Psoas muscle (tissue), 7 donors: ENCODE measurements at regions not wholly inside any gene's neighbourhood (a gene's known extent, or its start where the extent isn't known, plus 50 kb on each side); places are given as distances from the start of the nearest gene placed in this dataset.

Source experiments
- ATAC-seq, 4 donors: fragments of 200-7000 bp; cut with Tn5 transposase; one replicate each; pipeline ENCODE4 v1.9.1; 2020; ENCODE audit warnings: moderate library complexity in 3 of 4, mild to moderate bottlenecking in 2 of 4
- DNase-seq, 2 donors: peaks; one replicate each; pipeline ENCODE4 v3.0.0-alpha.2; 2020
- H3K27ac ChIP-seq: fragments of 200-600 bp; one replicate; pipeline ENCODE4 v1.8.0; 2022
- H3K27me3 ChIP-seq, 3 donors: fragments of 200-600 bp in 1 of 3; one replicate each; pipeline versions ENCODE4 v1.6.1 to v1.8.0; 2013 to 2022; ENCODE audit warnings: low read length in 2 of 3, mild to moderate bottlenecking in 2 of 3, moderate library complexity in 1 of 3; ENCODE audit not compliant: insufficient read depth in 3 of 3
- H3K36me3 ChIP-seq, 2 donors: fragments of 200-600 bp in 1 of 2; one replicate each; pipeline versions ENCODE4 v1.6.1 to v1.8.0; 2013 to 2022; ENCODE audit warnings: low read depth in 1 of 2, mild to moderate bottlenecking in 1 of 2, moderate library complexity in 1 of 2; ENCODE audit not compliant: insufficient read depth in 1 of 2
- H3K4me1 ChIP-seq: fragments of 200-600 bp; one replicate; pipeline ENCODE4 v1.8.0; 2022
- H3K4me3 ChIP-seq: fragments of 200-600 bp; one replicate; pipeline ENCODE4 v1.8.0; 2022; ENCODE audit warnings: mild to moderate bottlenecking
- H3K9me3 ChIP-seq: fragments of 200-600 bp; one replicate; pipeline ENCODE4 v1.8.0; 2022
- WGBS, 3 donors: extraction: QIAGEN DNeasy Blood & Tissue Kit; methylation state at CpG; one replicate each; pipeline versions ENCODE4 v1.1.6 to v1.1.7; 2013; 5-methylcytosine and 5-hydroxymethylcytosine counted together
- intact Hi-C, 2 donors: fragments of 100-400 bp; cut with DNase I; formaldehyde crosslinking; loops; one replicate each; pipeline versions ENCODE4 v1.11.0 to v1.14.2; 2022
- TF ChIP-seq, protein P1 (sequence below): fragments of 200-600 bp; IDR thresholded peaks from one replicate; pipeline ENCODE4 v1.8.0; 2022; ENCODE audit warnings: antibody characterized with exemption
- donor health status: healthy with polysubstance abuse.
- donor health status: DM: no; HTN: no; CAD: no; lungs with moderate emphysema.
- donor health status: Bipolar disorder and iron deficiency.
- donor health status: healthy.
- donor health status: DM: yes; HTN: yes; CAD: no.
- donor health status: DM: no; HTN: no; CAD: no.
- donor health status: DM: yes; HTN: yes; CAD: no.

DNA sequence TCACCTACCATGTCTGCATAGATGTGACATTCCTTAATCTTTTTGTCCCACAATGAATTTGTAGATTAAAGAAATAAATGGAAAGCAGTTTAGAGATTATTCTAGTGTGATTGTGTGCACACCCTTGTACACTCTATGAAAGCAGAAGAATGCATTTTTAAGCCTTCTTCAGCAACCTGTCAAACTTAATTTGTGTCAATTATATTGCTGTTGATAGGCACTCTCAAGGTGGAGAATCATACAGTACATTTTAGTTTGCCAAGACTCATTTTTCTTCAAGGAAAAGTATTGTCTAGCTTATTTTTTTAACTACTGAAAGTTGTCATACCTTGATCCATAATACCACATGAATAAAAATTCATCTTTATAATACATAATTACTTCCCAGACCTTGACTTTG is 1898.9 kb downstream of the OLFM4 start:
- no peak for ATAC-seq
- intact Hi-C loops: no loop called here

DNA sequence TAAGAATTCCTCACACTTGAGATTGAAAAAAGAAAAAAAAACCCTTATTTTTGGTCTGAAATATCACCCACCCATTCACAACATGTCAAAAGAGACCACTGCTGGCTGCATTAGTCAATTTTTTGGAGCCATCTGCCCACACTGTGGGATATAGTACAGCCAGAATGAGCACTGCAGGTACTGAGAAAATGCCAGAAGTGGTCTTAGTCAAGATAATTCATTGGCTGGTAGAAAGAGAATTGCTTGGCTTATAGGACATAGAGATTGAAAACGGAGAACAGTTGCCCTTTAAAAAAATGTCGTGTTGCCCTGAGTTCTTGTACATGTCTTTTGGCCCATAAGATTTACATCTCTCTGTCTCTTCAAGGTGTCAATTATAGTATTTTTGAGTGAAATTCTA is 1899.5 kb downstream of the OLFM4 start:
- intact Hi-C loops: no loop called here
- ATAC-seq (no peak), DNase-seq (no peak)
- Histone ChIP-seq H3K36me3 (no peaks in the 10 kb centered on the region), H3K27me3 (no peaks in the 10 kb centered on the region), H3K27ac (no peak overlapping the region), H3K4me3 (no peak overlapping the region), H3K9me3 (peaks cover 5% of the 10 kb centered on the region), H3K4me1 (no peaks in the 10 kb centered on the region)
- TF ChIP-seq, protein P1, sequence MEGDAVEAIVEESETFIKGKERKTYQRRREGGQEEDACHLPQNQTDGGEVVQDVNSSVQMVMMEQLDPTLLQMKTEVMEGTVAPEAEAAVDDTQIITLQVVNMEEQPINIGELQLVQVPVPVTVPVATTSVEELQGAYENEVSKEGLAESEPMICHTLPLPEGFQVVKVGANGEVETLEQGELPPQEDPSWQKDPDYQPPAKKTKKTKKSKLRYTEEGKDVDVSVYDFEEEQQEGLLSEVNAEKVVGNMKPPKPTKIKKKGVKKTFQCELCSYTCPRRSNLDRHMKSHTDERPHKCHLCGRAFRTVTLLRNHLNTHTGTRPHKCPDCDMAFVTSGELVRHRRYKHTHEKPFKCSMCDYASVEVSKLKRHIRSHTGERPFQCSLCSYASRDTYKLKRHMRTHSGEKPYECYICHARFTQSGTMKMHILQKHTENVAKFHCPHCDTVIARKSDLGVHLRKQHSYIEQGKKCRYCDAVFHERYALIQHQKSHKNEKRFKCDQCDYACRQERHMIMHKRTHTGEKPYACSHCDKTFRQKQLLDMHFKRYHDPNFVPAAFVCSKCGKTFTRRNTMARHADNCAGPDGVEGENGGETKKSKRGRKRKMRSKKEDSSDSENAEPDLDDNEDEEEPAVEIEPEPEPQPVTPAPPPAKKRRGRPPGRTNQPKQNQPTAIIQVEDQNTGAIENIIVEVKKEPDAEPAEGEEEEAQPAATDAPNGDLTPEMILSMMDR: no peak
- 72 to 86% (median 76%) methylated on average over 2 of the region's 2 CpGs for WGBS, 3 donors

More for the DNA sequence above, 1898.9 kb downstream of the OLFM4 start:
- peaks cover 5% of the 10 kb centered on the region for H3K9me3 ChIP-seq
- TF ChIP-seq, protein P1: no peak
- H3K27ac ChIP-seq: no peak overlapping the region
- no peaks in the 10 kb centered on the region for H3K27me3 ChIP-seq
- no peak for DNase-seq
- H3K36me3 ChIP-seq: no peaks in the 10 kb centered on the region
- H3K4me1 ChIP-seq: no peaks in the 10 kb centered on the region
- no peak overlapping the region for H3K4me3 ChIP-seq

DNA sequence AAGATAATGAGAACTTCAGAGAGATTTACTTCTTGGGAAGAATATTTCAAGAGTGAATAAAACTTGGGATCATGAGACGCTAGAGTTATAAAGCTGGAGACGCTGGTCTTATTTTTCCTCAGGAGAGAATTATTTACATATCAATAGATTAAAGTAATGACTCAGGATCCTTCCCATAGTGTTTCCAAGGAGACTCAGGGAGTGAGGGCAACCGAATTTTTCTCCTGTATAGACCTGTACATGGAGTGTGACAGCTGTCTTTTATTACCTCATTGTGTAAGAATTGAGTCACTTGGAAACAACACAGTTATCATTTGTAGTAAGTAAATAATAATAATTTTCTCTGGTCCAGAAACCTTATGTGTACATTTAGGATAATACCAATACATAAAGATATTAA is 1905.5 kb downstream of the OLFM4 start:
- 36 to 42% (median 41%) methylated on average over 3 of the region's 3 CpGs for WGBS, 3 donors

DNA sequence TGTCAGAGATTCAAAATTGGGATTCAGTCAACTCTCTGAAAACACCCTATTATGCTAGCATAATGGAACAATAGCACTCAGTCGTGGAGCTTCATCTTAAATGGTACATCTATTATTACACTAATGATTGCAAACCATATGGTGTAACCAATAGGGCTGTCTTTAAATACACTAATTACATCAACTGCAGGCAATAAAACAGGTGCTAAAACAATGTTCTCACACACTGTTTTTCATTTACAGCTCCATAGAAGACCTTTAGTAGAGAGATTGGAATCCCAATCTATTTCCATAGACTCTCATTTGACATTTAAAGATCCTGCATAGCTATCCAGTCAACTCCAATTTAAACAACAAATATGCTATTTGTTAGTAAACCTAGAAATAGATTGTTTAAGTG is 1917.4 kb downstream of the OLFM4 start:
- WGBS, 3 donors: 14 to 24% (median 19%) methylated on average over 1 of the region's 1 CpG
- no peak for ATAC-seq
- Histone ChIP-seq H3K4me3 (no peak overlapping the region), H3K4me1 (no peaks in the 10 kb centered on the region), H3K36me3 (no peaks in the 10 kb centered on the region), H3K27me3 (no peaks in the 10 kb centered on the region), H3K27ac (no peak overlapping the region), H3K9me3 (peaks cover 4% of the 10 kb centered on the region)
- no peak for DNase-seq
- intact Hi-C loops: no loop called here
- TF ChIP-seq, protein P1: no peak

More for the DNA sequence above, 1905.5 kb downstream of the OLFM4 start:
- TF ChIP-seq, protein P1: no peak
- ATAC-seq: no peak
- Histone ChIP-seq H3K4me3 (no peak overlapping the region), H3K27me3 (no peaks in the 10 kb centered on the region), H3K27ac (no peak overlapping the region), H3K9me3 (no peaks in the 10 kb centered on the region), H3K36me3 (no peaks in the 10 kb centered on the region), H3K4me1 (no peaks in the 10 kb centered on the region)
- no peak for DNase-seq
- intact Hi-C loops: no loop called here

DNA sequence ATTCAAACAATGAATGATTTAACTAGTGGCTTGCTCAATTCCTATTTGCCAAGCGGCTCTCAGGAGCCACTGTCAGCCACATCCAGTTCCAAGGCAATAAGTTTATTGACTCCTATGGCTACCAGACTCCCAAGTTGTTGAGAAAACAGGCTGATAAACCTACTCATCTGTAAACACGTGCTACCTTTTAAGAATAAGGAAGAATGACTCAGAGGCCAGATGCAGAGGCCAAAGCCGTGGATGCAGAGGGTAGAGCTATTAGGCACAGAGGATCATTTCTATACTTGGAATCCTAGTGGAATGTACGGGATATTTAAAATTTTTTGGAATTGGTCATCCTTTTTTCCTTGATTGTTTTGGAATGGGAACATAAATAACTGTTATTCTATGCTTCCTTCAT is 1921.1 kb downstream of the OLFM4 start:
- peaks cover 4% of the 10 kb centered on the region for H3K9me3 ChIP-seq
- ATAC-seq: no peak
- H3K4me1 ChIP-seq: no peaks in the 10 kb centered on the region
- H3K27me3 ChIP-seq: no peaks in the 10 kb centered on the region
- TF ChIP-seq, protein P1: no peak
- H3K27ac ChIP-seq: no peak overlapping the region
- no peak for DNase-seq
- no peaks in the 10 kb centered on the region for H3K36me3 ChIP-seq
- intact Hi-C loops: no loop called here
- 45 to 55% (median 50%) methylated on average over 4 of the region's 4 CpGs for WGBS, 3 donors
- H3K4me3 ChIP-seq: no peak overlapping the region
